C4-2B (cell line): ENCODE measurements at regions not wholly inside any gene's neighbourhood (a gene's known extent, or its start where the extent isn't known, plus 50 kb on each side); places are given as distances from the start of the nearest gene placed in this dataset.

Source experiments
- ZFX ChIP-seq: fragments of 450-650 bp; IDR thresholded peaks from 2 replicates; pipeline ENCODE4 v1.6.1; 2017
- TF ChIP-seq, protein P1 (sequence below): fragments of 450-650 bp; conservative IDR thresholded peaks from 2 replicates; pipeline ENCODE4 v1.5.1; 2017; ENCODE audit warnings: mild to moderate bottlenecking

DNA sequence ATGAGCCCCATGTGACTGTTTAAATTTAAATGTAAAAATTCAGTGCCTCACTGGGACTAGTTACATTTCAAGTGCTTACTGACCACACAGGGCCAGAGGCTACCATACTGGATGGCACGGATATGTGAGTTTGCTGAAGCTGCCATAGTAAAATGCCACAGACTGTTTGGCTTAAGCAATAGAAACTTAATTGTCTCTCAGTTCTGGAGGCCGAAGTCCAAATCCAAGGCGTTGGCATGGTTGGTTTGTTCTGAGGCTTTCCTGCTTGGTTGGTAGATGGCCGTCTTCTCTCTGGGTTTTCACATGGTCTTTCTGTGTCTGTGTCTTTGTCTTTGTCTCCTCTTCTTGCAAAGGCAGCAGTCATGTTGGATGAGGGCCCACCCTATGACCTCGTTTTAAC, 878.9 kb upstream of the RBFOX1 start:
- TF ChIP-seq, protein P1, sequence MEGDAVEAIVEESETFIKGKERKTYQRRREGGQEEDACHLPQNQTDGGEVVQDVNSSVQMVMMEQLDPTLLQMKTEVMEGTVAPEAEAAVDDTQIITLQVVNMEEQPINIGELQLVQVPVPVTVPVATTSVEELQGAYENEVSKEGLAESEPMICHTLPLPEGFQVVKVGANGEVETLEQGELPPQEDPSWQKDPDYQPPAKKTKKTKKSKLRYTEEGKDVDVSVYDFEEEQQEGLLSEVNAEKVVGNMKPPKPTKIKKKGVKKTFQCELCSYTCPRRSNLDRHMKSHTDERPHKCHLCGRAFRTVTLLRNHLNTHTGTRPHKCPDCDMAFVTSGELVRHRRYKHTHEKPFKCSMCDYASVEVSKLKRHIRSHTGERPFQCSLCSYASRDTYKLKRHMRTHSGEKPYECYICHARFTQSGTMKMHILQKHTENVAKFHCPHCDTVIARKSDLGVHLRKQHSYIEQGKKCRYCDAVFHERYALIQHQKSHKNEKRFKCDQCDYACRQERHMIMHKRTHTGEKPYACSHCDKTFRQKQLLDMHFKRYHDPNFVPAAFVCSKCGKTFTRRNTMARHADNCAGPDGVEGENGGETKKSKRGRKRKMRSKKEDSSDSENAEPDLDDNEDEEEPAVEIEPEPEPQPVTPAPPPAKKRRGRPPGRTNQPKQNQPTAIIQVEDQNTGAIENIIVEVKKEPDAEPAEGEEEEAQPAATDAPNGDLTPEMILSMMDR, result no peak
- TF ChIP-seq ZFX, result no peak
